ENCODE measurements at regions not wholly inside any gene's neighbourhood (a gene's known extent, or its start where the extent isn't known, plus 50 kb on each side); places are given as distances from the start of the nearest gene placed in this dataset.

DNA sequence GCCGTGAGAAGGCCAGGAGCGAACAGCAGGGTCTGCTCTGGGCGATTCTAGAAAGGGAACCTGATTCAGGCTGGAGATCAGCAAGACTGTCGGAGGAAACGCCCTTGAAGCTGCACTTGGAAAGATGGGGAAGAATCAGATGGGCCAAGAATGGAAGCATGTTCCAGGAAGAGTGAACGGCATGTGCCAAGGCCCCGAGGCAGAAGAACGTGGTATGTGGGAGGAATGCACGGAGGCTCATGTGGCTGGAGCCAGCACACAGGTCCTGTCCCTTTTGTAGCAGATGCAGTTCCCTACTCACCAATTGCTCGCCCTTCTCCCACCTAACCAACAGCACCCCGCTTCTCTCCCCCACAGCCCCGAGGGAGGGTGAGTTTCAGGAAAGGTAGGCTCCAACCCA lies 180.6 kb downstream of the TFAP2C start:
- TF ChIP-seq FOXM1 (IDR thresholded peaks at IDR 0.05; ENCODE audit: borderline replicate concordance) (no peak), ZNF384 (IDR thresholded peaks at IDR 0.05) (no peak), PKNOX1 (IDR thresholded peaks at IDR 0.05) (no peak), LEF1 (IDR thresholded peaks at IDR 0.05; ENCODE audit: borderline replicate concordance) (no peak)

All from HEK293T (cell line).